Endothelial cell of umbilical vein (primary cell): ENCODE measurements at regions not wholly inside any gene's neighbourhood (a gene's known extent, or its start where the extent isn't known, plus 50 kb on each side); places are given as distances from the start of the nearest gene placed in this dataset.

Experiments used
- EZH2 ChIP-seq: IDR thresholded peaks from 2 replicates; pipeline ENCODE4 v1.6.1; 2012; ENCODE audit warnings: borderline replicate concordance, low read depth, mild to moderate bottlenecking, moderate library complexity, low read length, inconsistent platforms; ENCODE audit not compliant: severe bottlenecking
- FOS ChIP-seq: IDR thresholded peaks from 2 replicates; pipeline ENCODE4 v1.6.1; 2011; ENCODE audit warnings: mild to moderate bottlenecking, low read length, moderate library complexity, borderline replicate concordance; ENCODE audit not compliant: insufficient read depth
- JUN ChIP-seq: IDR thresholded peaks from 2 replicates; pipeline ENCODE4 v1.6.1; 2011; ENCODE audit warnings: borderline replicate concordance, low read depth; ENCODE audit not compliant: insufficient read length, insufficient read depth
- MYC ChIP-seq: IDR thresholded peaks from one replicate; pipeline ENCODE4 v1.6.1; 2011; ENCODE audit warnings: mild to moderate bottlenecking, low read depth, low read length
- POLR2A ChIP-seq: IDR thresholded peaks from 2 replicates; pipeline ENCODE4 v1.6.1; 2012; ENCODE audit warnings: low read depth, mild to moderate bottlenecking, control low read depth, low read length
- POLR2AphosphoS5 ChIP-seq: IDR thresholded peaks from 2 replicates; pipeline ENCODE4 v1.6.1; 2012; ENCODE audit warnings: low read depth, mild to moderate bottlenecking, control low read depth, low read length, moderate library complexity; ENCODE audit not compliant: insufficient read depth
- TF ChIP-seq, protein P1 (sequence below), 2 donors: IDR thresholded peaks; 1 replicate in 1 of 2; 2 replicates in 1 of 2; pipeline ENCODE4 v1.5.1; 2011; ENCODE audit warnings: low read length in 2 of 2, mild to moderate bottlenecking in 2 of 2, moderate library complexity in 2 of 2, control low read depth in 1 of 2, inconsistent platforms in 1 of 2, low read depth in 1 of 2; ENCODE audit not compliant: insufficient read depth in 1 of 2; ENCODE audit errors: extremely low read depth in 1 of 2
- TF ChIP-seq, protein P2 (sequence below): IDR thresholded peaks from 2 replicates; pipeline ENCODE4 v1.6.1; 2011; ENCODE audit not compliant: insufficient read depth, insufficient read length

DNA sequence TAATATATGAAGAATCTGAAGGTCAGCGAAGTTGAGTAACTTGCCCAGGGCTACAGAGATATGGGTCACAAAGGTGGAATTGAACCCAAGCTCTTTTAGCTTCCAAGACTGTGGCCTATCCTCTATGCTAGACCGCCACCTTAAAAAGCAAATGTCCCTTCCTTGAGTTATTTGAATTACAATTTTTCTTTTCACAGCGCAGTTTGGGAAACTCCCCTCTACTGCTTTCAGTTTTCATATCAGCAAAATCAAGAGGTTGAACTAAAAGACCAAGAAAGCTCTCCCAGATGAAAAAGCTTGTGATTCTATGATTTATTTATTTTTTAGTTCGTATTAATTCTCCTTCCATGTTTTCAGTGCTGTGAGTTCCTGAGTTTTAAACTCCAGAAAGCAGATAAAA is 174.5 kb upstream of the C1QTNF7 start:
- TF ChIP-seq, protein P1, sequence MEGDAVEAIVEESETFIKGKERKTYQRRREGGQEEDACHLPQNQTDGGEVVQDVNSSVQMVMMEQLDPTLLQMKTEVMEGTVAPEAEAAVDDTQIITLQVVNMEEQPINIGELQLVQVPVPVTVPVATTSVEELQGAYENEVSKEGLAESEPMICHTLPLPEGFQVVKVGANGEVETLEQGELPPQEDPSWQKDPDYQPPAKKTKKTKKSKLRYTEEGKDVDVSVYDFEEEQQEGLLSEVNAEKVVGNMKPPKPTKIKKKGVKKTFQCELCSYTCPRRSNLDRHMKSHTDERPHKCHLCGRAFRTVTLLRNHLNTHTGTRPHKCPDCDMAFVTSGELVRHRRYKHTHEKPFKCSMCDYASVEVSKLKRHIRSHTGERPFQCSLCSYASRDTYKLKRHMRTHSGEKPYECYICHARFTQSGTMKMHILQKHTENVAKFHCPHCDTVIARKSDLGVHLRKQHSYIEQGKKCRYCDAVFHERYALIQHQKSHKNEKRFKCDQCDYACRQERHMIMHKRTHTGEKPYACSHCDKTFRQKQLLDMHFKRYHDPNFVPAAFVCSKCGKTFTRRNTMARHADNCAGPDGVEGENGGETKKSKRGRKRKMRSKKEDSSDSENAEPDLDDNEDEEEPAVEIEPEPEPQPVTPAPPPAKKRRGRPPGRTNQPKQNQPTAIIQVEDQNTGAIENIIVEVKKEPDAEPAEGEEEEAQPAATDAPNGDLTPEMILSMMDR (IDR thresholded peaks at IDR 0.05; ENCODE audit: extremely low read depth in 1 of 2, insufficient read depth in 1 of 2, low read depth in 1 of 2, low read length in 2 of 2) = no peak
- TF ChIP-seq, protein P2, sequence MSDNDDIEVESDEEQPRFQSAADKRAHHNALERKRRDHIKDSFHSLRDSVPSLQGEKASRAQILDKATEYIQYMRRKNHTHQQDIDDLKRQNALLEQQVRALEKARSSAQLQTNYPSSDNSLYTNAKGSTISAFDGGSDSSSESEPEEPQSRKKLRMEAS = no peak
- TF ChIP-seq FOS = no peak
- no peak for TF ChIP-seq POLR2A
- no peak for TF ChIP-seq POLR2AphosphoS5
- no peak for TF ChIP-seq EZH2
- TF ChIP-seq JUN = no peak
- TF ChIP-seq MYC = no peak
